ENCODE measurements at regions not wholly inside any gene's neighbourhood (a gene's known extent, or its start where the extent isn't known, plus 50 kb on each side); places are given as distances from the start of the nearest gene placed in this dataset.
A peak's percentile ranks its signal among the peaks of the same experiment; 100 is the strongest.

GRCh38 chr9:115262952-115263351, 145.0 kb upstream of the TNC start:
- H3K9me2 ChIP-seq: no peaks in the 10 kb centered on the region
- peak overlapping the region; percentile 94 to 96 for H3K27ac ChIP-seq (ENCODE audit: low read depth in 2 of 2, low read length in 1 of 2)
- TF ChIP-seq, protein P1, sequence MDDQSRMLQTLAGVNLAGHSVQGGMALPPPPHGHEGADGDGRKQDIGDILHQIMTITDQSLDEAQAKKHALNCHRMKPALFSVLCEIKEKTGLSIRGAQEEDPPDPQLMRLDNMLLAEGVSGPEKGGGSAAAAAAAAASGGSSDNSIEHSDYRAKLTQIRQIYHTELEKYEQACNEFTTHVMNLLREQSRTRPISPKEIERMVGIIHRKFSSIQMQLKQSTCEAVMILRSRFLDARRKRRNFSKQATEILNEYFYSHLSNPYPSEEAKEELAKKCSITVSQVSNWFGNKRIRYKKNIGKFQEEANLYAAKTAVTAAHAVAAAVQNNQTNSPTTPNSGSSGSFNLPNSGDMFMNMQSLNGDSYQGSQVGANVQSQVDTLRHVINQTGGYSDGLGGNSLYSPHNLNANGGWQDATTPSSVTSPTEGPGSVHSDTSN (IDR thresholded peaks at IDR 0.05): peak; percentile 23; the same call in 1 of the 2 replicates
- TF ChIP-seq TEAD4 (IDR thresholded peaks at IDR 0.05; ENCODE audit: borderline replicate concordance, insufficient read depth): no peak
- H3K4me3 ChIP-seq (ENCODE audit: low read depth in 2 of 2, low read length in 1 of 2): no peak overlapping the region
- H4K20me1 ChIP-seq (ENCODE audit: insufficient read depth): no peaks in the 10 kb centered on the region
- no peaks in the 10 kb centered on the region for H3K27me3 ChIP-seq (ENCODE audit: insufficient read depth)
- peak overlapping the region; percentile 14; the same call in 1 of the 2 replicates for H3K9ac ChIP-seq
- DNase-seq: peak; percentile 6
- no peaks in the 10 kb centered on the region for H3K79me2 ChIP-seq (ENCODE audit: insufficient read depth)
- CTCF ChIA-PET: interaction anchor here (0.7 to 1.0 kb wide), 2 partner anchors 16 to 171 kb away, joined by 3 to 4 read pairs; no protein-coding TSS in a partner anchor
- H2AFZ ChIP-seq (ENCODE audit: low read depth): no peak overlapping the region
- H3K9me3 ChIP-seq: no peaks in the 10 kb centered on the region
- no peaks in the 10 kb centered on the region for H3K36me3 ChIP-seq (replicated peaks in 1 of 2; ENCODE audit: control insufficient read depth in 1 of 2, insufficient read depth in 2 of 2, low read length in 1 of 2)
- H3F3A ChIP-seq (replicated peaks; ENCODE audit: insufficient read depth): peaks cover 50% of the 10 kb centered on the region
- POLR2A ChIA-PET: no interaction called here
- H3K4me1 ChIP-seq (ENCODE audit: control insufficient read depth in 1 of 2, insufficient read depth in 2 of 2, low read depth in 1 of 2, low read length in 1 of 2): peaks cover 19 to 29% of the 10 kb centered on the region in 2 experiments
- peak overlapping the region; percentile 3; the same call in 1 of the 2 replicates for H3K4me2 ChIP-seq

- no peaks in the 10 kb centered on the region for H3K9me2 ChIP-seq
- WGBS (ENCODE audit: low lambda C conversion rate): 58% methylated on average over 2 of the region's 2 CpGs
- no peak for DNase-seq
- ChIA-PET POLR2A (interaction anchor here (0.6 kb wide), 1 partner anchor 105 kb away, joined by 3 read pairs; no protein-coding TSS in a partner anchor), CTCF (interaction anchor here (0.7 to 1.0 kb wide), 2 partner anchors 15 to 171 kb away, joined by 3 to 4 read pairs; no protein-coding TSS in a partner anchor)
- peaks cover 52% of the 10 kb centered on the region for H3F3A ChIP-seq (replicated peaks; ENCODE audit: insufficient read depth)
- no peak for TF ChIP-seq EZH2phosphoT487 (IDR thresholded peaks at IDR 0.05; ENCODE audit: borderline replicate concordance, low read depth)
- TF ChIP-seq EP300 (IDR thresholded peaks at IDR 0.05; ENCODE audit: borderline replicate concordance in 1 of 2, low read depth in 1 of 2, low read length in 1 of 2): peak in 1 of 2 experiments; percentile 28; a peak in 1 of 4 replicates
- TF ChIP-seq, protein P2, sequence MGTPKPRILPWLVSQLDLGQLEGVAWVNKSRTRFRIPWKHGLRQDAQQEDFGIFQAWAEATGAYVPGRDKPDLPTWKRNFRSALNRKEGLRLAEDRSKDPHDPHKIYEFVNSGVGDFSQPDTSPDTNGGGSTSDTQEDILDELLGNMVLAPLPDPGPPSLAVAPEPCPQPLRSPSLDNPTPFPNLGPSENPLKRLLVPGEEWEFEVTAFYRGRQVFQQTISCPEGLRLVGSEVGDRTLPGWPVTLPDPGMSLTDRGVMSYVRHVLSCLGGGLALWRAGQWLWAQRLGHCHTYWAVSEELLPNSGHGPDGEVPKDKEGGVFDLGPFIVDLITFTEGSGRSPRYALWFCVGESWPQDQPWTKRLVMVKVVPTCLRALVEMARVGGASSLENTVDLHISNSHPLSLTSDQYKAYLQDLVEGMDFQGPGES (IDR thresholded peaks at IDR 0.05; ENCODE audit: low read depth, low read length): no peak
- TF ChIP-seq, protein P3, sequence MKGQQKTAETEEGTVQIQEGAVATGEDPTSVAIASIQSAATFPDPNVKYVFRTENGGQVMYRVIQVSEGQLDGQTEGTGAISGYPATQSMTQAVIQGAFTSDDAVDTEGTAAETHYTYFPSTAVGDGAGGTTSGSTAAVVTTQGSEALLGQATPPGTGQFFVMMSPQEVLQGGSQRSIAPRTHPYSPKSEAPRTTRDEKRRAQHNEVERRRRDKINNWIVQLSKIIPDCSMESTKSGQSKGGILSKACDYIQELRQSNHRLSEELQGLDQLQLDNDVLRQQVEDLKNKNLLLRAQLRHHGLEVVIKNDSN (IDR thresholded peaks at IDR 0.05; ENCODE audit: borderline replicate concordance, low read depth): no peak
- TF ChIP-seq, protein P1 (IDR thresholded peaks at IDR 0.05): peak; percentile 38; the same call in 1 of the 2 replicates
- no peak for TF ChIP-seq POLR2AphosphoS5 (IDR thresholded peaks at IDR 0.05; ENCODE audit: low read depth, low read length)
- no peak for TF ChIP-seq GATA2 (CRISPR knock-in tag; IDR thresholded peaks at IDR 0.05)
- peak; percentile 9; the same call in 1 of the 2 replicates for TF ChIP-seq NFIC (IDR thresholded peaks at IDR 0.05; ENCODE audit: borderline replicate concordance)
- peak; percentile 28 for TF ChIP-seq TCF12 (IDR thresholded peaks at IDR 0.05)
- TF ChIP-seq RFX5 (IDR thresholded peaks at IDR 0.05; ENCODE audit: low read length): no peak
- peak overlapping the region; percentile 14; the same call in 1 of the 2 replicates for H3K9ac ChIP-seq
- no peaks in the 10 kb centered on the region for H3K79me2 ChIP-seq (ENCODE audit: insufficient read depth)
- H3K27me3 ChIP-seq (ENCODE audit: insufficient read depth): no peaks in the 10 kb centered on the region
- H3K36me3 ChIP-seq (replicated peaks in 1 of 2; ENCODE audit: control insufficient read depth in 1 of 2, insufficient read depth in 2 of 2, low read length in 1 of 2): no peaks in the 10 kb centered on the region
- H2AFZ ChIP-seq (ENCODE audit: low read depth): no peak overlapping the region
- H3K4me1 ChIP-seq (ENCODE audit: control insufficient read depth in 1 of 2, insufficient read depth in 2 of 2, low read depth in 1 of 2, low read length in 1 of 2): peaks cover 17 to 29% of the 10 kb centered on the region in 2 experiments
- no peaks in the 10 kb centered on the region for H3K9me3 ChIP-seq
- H3K27ac ChIP-seq (ENCODE audit: low read depth in 2 of 2, low read length in 1 of 2): peak overlapping the region; percentile 94 to 96
- peak overlapping the region; percentile 18; the same call in 1 of the 2 replicates for H3K4me2 ChIP-seq
- no peak overlapping the region for H3K4me3 ChIP-seq (ENCODE audit: low read depth in 2 of 2, low read length in 1 of 2)
- no peaks in the 10 kb centered on the region for H4K20me1 ChIP-seq (ENCODE audit: insufficient read depth)
Observed at GRCh38 chr9:115263371-115264075, 145.6 kb upstream of the TNC start.

All from SK-N-SH (cell line).